GM18909 (cell line): ENCODE measurements at regions not wholly inside any gene's neighbourhood (a gene's known extent, or its start where the extent isn't known, plus 50 kb on each side); places are given as distances from the start of the nearest gene placed in this dataset.

Experiments
- ATAC-seq: cut with Tn5 transposase; IDR thresholded peaks from one replicate; pipeline ENCODE4 v1.9.1; 2021; ENCODE audit warnings: mild to moderate bottlenecking; ENCODE audit not compliant: unreplicated experiment, poor library complexity

- ATAC-seq: no peak
Measured at GRCh38 chr2:15700599-15701340, 109.1 kb downstream of the DDX1 start.

GRCh38 chr2:15701341-15701907 is 109.8 kb downstream of the DDX1 start:
- ATAC-seq: no peak

- no peak for ATAC-seq
Measured at GRCh38 chr2:15701991-15702390, 110.3 kb downstream of the DDX1 start.

- ATAC-seq: no peak
Measured at GRCh38 chr2:15702452-15702851, 110.8 kb downstream of the DDX1 start.

GRCh38 chr2:15703365-15703869 is 111.7 kb downstream of the DDX1 start:
- ATAC-seq: no peak

- ATAC-seq: no peak
Measured at GRCh38 chr2:15704086-15704787, 112.6 kb downstream of the DDX1 start.

GRCh38 chr2:15704788-15705115 is 113.1 kb downstream of the DDX1 start:
- no peak for ATAC-seq

GRCh38 chr2:15705310-15705709 is 113.6 kb downstream of the DDX1 start:
- no peak for ATAC-seq

- no peak for ATAC-seq
Measured at GRCh38 chr2:15705839-15706386, 114.2 kb downstream of the DDX1 start.

GRCh38 chr2:15706424-15706823 is 114.8 kb downstream of the DDX1 start:
- ATAC-seq: no peak

GRCh38 chr2:15706986-15707632 is 115.4 kb downstream of the DDX1 start:
- ATAC-seq: no peak

- no peak for ATAC-seq
Measured at GRCh38 chr2:15708161-15708560, 116.5 kb downstream of the DDX1 start.

- ATAC-seq: no peak
Measured at GRCh38 chr2:15708865-15709820, 117.5 kb downstream of the DDX1 start.

- ATAC-seq: no peak
Measured at GRCh38 chr2:15711126-15711860, 119.6 kb downstream of the DDX1 start.

- ATAC-seq: no peak
Measured at GRCh38 chr2:15712551-15713342, 121.1 kb downstream of the DDX1 start.

- ATAC-seq: no peak
Measured at GRCh38 chr2:15713475-15713874, 121.8 kb downstream of the DDX1 start.

- ATAC-seq: no peak
Measured at GRCh38 chr2:15714002-15714401, 122.3 kb downstream of the DDX1 start.

- no peak for ATAC-seq
Measured at GRCh38 chr2:15714609-15715008, 122.9 kb downstream of the DDX1 start.
